Liver (tissue), 8 donors: ENCODE measurements at regions not wholly inside any gene's neighbourhood (a gene's known extent, or its start where the extent isn't known, plus 50 kb on each side); places are given as distances from the start of the nearest gene placed in this dataset.

Experiments
- DNase-seq: peaks from one replicate; pipeline ENCODE4 v3.0.0-alpha.2; 2017; ENCODE audit warnings: low spot score
- H3K27ac ChIP-seq, 2 donors: one replicate each; pipeline ENCODE4 v1.7.0; 2013; ENCODE audit warnings: inconsistent platforms in 2 of 2, low read length in 2 of 2, control low read depth in 1 of 2, low read depth in 1 of 2, mild to moderate bottlenecking in 1 of 2
- H3K27me3 ChIP-seq, 4 donors: one replicate each; pipeline versions ENCODE4 v1.6.1 to v1.7.0; 2013; ENCODE audit warnings: low read length in 3 of 4, inconsistent platforms in 1 of 4, mild to moderate bottlenecking in 1 of 4, moderate library complexity in 1 of 4; ENCODE audit not compliant: control insufficient read depth in 4 of 4, insufficient read depth in 4 of 4
- H3K36me3 ChIP-seq, 4 donors: one replicate each; pipeline versions ENCODE4 v1.6.1 to v1.7.0; 2013; ENCODE audit warnings: low read length in 3 of 4, mild to moderate bottlenecking in 3 of 4, low read depth in 1 of 4, moderate library complexity in 1 of 4; ENCODE audit not compliant: control insufficient read depth in 4 of 4, insufficient read depth in 3 of 4
- H3K4me1 ChIP-seq, 4 donors: one replicate each; pipeline versions ENCODE4 v1.6.1 to v1.7.0; 2013; ENCODE audit warnings: low read length in 3 of 4, mild to moderate bottlenecking in 3 of 4, moderate library complexity in 1 of 4; ENCODE audit not compliant: control insufficient read depth in 4 of 4, insufficient read depth in 4 of 4
- H3K4me3 ChIP-seq, 3 donors: one replicate each; pipeline versions ENCODE4 v1.6.1 to v1.7.0; 2013; ENCODE audit warnings: low read length in 3 of 3, control low read depth in 1 of 3, low read depth in 1 of 3, mild to moderate bottlenecking in 1 of 3
- H3K9ac ChIP-seq, 2 donors: one replicate each; pipeline ENCODE4 v1.7.0; 2013; ENCODE audit warnings: low read length in 2 of 2, mild to moderate bottlenecking in 2 of 2, moderate library complexity in 2 of 2, control low read depth in 1 of 2, low read depth in 1 of 2
- H3K9me3 ChIP-seq, 4 donors: one replicate each; pipeline versions ENCODE4 v1.6.1 to v1.7.0; 2013; ENCODE audit warnings: low read length in 3 of 4; ENCODE audit not compliant: control insufficient read depth in 4 of 4
- ATF3 ChIP-seq: IDR thresholded peaks from 2 replicates; pipeline ENCODE4 v1.6.1; 2016; ENCODE audit warnings: antibody characterized with exemption
- FOXA1 ChIP-seq: IDR thresholded peaks from 2 replicates; pipeline ENCODE4 v1.6.1; 2016; ENCODE audit warnings: antibody characterized with exemption
- FOXA2 ChIP-seq: IDR thresholded peaks from 2 replicates; pipeline ENCODE4 v1.6.1; 2016; ENCODE audit warnings: antibody characterized with exemption
- GABPA ChIP-seq, 2 donors: IDR thresholded peaks in 1 of 2; conservative IDR thresholded peaks in 1 of 2; 2 replicates each; pipeline ENCODE4 v1.6.1; 2016; ENCODE audit warnings: antibody characterized with exemption in 2 of 2, mild to moderate bottlenecking in 1 of 2, moderate library complexity in 1 of 2
- HNF4A ChIP-seq, 2 donors: conservative IDR thresholded peaks; 2 replicates each; pipeline ENCODE4 v1.6.1; 2016; ENCODE audit warnings: antibody characterized with exemption in 2 of 2, mild to moderate bottlenecking in 2 of 2
- HNF4G ChIP-seq: IDR thresholded peaks from 2 replicates; pipeline ENCODE4 v1.6.1; 2016; ENCODE audit warnings: antibody characterized with exemption
- JUND ChIP-seq, 2 donors: IDR thresholded peaks; 2 replicates each; pipeline ENCODE4 v1.6.1; 2016; ENCODE audit warnings: antibody characterized with exemption in 2 of 2
- NR2F2 ChIP-seq: IDR thresholded peaks from 2 replicates; pipeline ENCODE4 v1.6.1; 2016; ENCODE audit warnings: antibody characterized with exemption
- RAD21 ChIP-seq, 2 donors: IDR thresholded peaks; 2 replicates each; pipeline ENCODE4 v1.6.1; 2016; ENCODE audit warnings: antibody characterized with exemption in 2 of 2, mild to moderate bottlenecking in 2 of 2
- REST ChIP-seq: IDR thresholded peaks from 2 replicates; pipeline ENCODE4 v1.6.1; 2016; ENCODE audit warnings: antibody characterized with exemption, mild to moderate bottlenecking
- RXRA ChIP-seq, 2 donors: IDR thresholded peaks; 2 replicates each; pipeline ENCODE4 v1.6.1; 2017 to 2018; ENCODE audit warnings: antibody characterized with exemption in 2 of 2, mild to moderate bottlenecking in 1 of 2
- SP1 ChIP-seq: IDR thresholded peaks from 2 replicates; pipeline ENCODE4 v1.6.1; 2018; ENCODE audit warnings: antibody characterized with exemption, mild to moderate bottlenecking
- TAF1 ChIP-seq: conservative IDR thresholded peaks from 2 replicates; pipeline ENCODE4 v1.6.1; 2016; ENCODE audit warnings: antibody characterized with exemption, mild to moderate bottlenecking
- YY1 ChIP-seq: IDR thresholded peaks from 2 replicates; pipeline ENCODE4 v1.6.1; 2016; ENCODE audit warnings: antibody characterized with exemption, mild to moderate bottlenecking
- WGBS: extraction: QIAGEN DNeasy Blood & Tissue Kit; methylation state at CpG from one replicate; pipeline ENCODE4 v1.1.7; 2013; 5-methylcytosine and 5-hydroxymethylcytosine counted together
- TF ChIP-seq, protein P1 (sequence below): fragments of 150-350 bp; IDR thresholded peaks from 2 replicates; pipeline ENCODE4 v1.5.1; 2017; ENCODE audit warnings: improper control_type of control experiment, low read depth, low read length; ENCODE audit not compliant: missing input control
- TF ChIP-seq, protein P2 (sequence below): IDR thresholded peaks from 2 replicates; pipeline ENCODE4 v1.6.1; 2016; ENCODE audit warnings: antibody characterized with exemption
- TF ChIP-seq, protein P3 (sequence below): IDR thresholded peaks from 2 replicates; pipeline ENCODE4 v1.6.1; 2016; ENCODE audit warnings: antibody characterized with exemption
- donor health status: healthy.
- donor health status: healthy.
- donor health status: healthy.
- donor health status: healthy.
- donor health status: healthy.

DNA sequence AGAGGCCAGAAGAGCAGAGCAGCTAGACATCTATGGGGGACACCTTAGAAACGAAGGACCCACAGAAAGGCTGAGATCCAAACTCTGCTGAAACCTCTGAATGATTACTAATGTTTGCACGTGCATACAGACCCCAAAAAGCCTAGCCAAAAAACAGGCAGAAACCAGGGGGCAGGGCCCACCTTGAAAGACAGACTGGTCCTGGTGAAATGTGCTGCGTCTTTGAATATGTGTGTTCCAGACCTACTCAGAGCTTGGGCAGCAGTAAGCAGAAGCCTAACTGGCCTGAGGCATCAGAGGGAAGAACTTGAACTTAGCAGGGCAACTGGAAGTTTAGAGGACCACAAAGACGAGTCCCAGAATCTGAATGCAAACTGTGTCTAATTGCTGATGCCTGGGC, 251.8 kb downstream of the TEX36 start:
- TF ChIP-seq SP1 (no peak), TAF1 (no peak), REST (no peak), ATF3 (no peak), NR2F2 (no peak), RXRA (IDR thresholded peaks at IDR 0.05) (no peak), HNF4G (no peak), YY1 (no peak), RAD21 (IDR thresholded peaks at IDR 0.05) (no peak), HNF4A (conservative IDR thresholded peaks at IDR 0.05) (no peak), FOXA1 (no peak), FOXA2 (no peak), JUND (IDR thresholded peaks at IDR 0.05) (no peak)
- TF ChIP-seq, protein P1, sequence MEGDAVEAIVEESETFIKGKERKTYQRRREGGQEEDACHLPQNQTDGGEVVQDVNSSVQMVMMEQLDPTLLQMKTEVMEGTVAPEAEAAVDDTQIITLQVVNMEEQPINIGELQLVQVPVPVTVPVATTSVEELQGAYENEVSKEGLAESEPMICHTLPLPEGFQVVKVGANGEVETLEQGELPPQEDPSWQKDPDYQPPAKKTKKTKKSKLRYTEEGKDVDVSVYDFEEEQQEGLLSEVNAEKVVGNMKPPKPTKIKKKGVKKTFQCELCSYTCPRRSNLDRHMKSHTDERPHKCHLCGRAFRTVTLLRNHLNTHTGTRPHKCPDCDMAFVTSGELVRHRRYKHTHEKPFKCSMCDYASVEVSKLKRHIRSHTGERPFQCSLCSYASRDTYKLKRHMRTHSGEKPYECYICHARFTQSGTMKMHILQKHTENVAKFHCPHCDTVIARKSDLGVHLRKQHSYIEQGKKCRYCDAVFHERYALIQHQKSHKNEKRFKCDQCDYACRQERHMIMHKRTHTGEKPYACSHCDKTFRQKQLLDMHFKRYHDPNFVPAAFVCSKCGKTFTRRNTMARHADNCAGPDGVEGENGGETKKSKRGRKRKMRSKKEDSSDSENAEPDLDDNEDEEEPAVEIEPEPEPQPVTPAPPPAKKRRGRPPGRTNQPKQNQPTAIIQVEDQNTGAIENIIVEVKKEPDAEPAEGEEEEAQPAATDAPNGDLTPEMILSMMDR: no peak
- TF ChIP-seq, protein P2, sequence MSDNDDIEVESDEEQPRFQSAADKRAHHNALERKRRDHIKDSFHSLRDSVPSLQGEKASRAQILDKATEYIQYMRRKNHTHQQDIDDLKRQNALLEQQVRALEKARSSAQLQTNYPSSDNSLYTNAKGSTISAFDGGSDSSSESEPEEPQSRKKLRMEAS: no peak
- Histone ChIP-seq H3K27ac (no peak overlapping the region), H3K4me3 (no peak overlapping the region), H3K27me3 (no peaks in the 10 kb centered on the region), H3K4me1 (no peaks in the 10 kb centered on the region), H3K36me3 (no peaks in the 10 kb centered on the region), H3K9me3 (peaks cover 0 to 2% (median 0%) of the 10 kb centered on the region in 4 donors), H3K9ac (no peak overlapping the region)
- 64% methylated on average over 4 of the region's 4 CpGs for WGBS
- no peak for DNase-seq

GRCh38 chr10:125428054-125428453, 254.9 kb downstream of the TEX36 start:
- Histone ChIP-seq H3K9ac (no peak overlapping the region), H3K36me3 (no peaks in the 10 kb centered on the region), H3K4me1 (no peaks in the 10 kb centered on the region), H3K9me3 (peaks cover 0 to 2% (median 0%) of the 10 kb centered on the region in 4 donors), H3K27ac (no peak overlapping the region), H3K27me3 (peaks cover 0 to 2% (median 0%) of the 10 kb centered on the region in 4 donors), H3K4me3 (no peak overlapping the region)
- 84% methylated on average over 10 of the region's 10 CpGs for WGBS
- no peak for DNase-seq
- TF ChIP-seq FOXA2 (no peak), TAF1 (no peak), HNF4A (conservative IDR thresholded peaks at IDR 0.05) (no peak), RAD21 (IDR thresholded peaks at IDR 0.05) (no peak), GABPA (IDR thresholded peaks at IDR 0.05 in 1 of 2, conservative IDR thresholded peaks at IDR 0.05 in 1 of 2) (no peak), HNF4G (no peak)
- TF ChIP-seq, protein P3, sequence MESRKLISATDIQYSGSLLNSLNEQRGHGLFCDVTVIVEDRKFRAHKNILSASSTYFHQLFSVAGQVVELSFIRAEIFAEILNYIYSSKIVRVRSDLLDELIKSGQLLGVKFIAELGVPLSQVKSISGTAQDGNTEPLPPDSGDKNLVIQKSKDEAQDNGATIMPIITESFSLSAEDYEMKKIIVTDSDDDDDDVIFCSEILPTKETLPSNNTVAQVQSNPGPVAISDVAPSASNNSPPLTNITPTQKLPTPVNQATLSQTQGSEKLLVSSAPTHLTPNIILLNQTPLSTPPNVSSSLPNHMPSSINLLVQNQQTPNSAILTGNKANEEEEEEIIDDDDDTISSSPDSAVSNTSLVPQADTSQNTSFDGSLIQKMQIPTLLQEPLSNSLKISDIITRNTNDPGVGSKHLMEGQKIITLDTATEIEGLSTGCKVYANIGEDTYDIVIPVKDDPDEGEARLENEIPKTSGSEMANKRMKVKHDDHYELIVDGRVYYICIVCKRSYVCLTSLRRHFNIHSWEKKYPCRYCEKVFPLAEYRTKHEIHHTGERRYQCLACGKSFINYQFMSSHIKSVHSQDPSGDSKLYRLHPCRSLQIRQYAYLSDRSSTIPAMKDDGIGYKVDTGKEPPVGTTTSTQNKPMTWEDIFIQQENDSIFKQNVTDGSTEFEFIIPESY: no peak
- TF ChIP-seq, protein P2: no peak
